GM10266 (cell line): ENCODE measurements at regions not wholly inside any gene's neighbourhood (a gene's known extent, or its start where the extent isn't known, plus 50 kb on each side); places are given as distances from the start of the nearest gene placed in this dataset.

Experiments
- DNase-seq: peaks from one replicate; pipeline ENCODE4 v3.0.0; 2012; ENCODE audit errors: extremely low spot score
- CTCF ChIP-seq: IDR thresholded peaks from 2 replicates; pipeline ENCODE4 v1.5.1; 2012; ENCODE audit warnings: mild to moderate bottlenecking, low read depth; ENCODE audit not compliant: control insufficient read depth, insufficient read depth; ENCODE audit errors: missing control alignments

DNA sequence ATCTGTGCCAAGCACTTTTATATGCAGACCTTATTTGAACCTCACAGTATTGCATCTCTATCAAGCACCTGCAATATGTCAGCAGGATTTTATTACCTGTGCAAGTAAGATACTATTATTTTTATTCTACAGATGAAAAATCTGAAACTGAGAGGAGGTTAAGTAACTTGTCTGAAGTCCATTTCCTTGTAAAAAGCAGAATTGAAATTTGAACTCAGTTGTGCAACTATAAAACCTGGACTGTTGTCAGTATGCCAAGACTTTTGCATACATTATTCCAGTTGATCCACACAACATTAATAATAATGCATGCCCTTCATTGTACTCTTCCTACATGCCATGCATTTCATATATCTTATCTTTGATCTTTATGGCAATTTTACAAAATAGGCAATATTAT is 82.2 kb upstream of the BRINP1 start:
- DNase-seq, result no peak
- TF ChIP-seq CTCF, result no peak

- TF ChIP-seq CTCF, result no peak
Observed at GRCh38 chr9:119443179-119443578, 73.9 kb upstream of the BRINP1 start.

DNA sequence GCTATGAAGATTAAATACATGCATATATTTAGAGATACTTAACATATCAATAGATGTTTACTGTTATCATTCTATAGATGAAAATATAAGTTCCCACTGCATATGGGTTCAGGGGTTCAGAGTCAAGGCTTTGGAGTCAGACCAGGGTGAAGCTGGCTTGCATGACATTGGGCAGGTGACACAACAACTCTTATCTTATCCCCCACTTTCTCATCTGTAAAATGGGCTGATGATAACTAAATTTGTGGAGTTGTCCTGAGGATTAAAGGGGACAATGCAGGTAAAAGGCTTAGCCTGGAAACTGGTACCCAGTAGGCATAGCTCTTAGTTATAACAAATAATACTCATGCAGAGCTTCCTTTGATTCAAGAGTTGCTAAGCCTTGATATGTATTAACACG is 72.6 kb upstream of the BRINP1 start:
- DNase-seq, result no peak
- no peak for TF ChIP-seq CTCF

More at GRCh38 chr9:119443179-119443578, 73.9 kb upstream of the BRINP1 start:
- no peak for DNase-seq

GRCh38 chr9:119441338-119441737 is 72.1 kb upstream of the BRINP1 start:
- no peak for DNase-seq
- TF ChIP-seq CTCF, result no peak

DNA sequence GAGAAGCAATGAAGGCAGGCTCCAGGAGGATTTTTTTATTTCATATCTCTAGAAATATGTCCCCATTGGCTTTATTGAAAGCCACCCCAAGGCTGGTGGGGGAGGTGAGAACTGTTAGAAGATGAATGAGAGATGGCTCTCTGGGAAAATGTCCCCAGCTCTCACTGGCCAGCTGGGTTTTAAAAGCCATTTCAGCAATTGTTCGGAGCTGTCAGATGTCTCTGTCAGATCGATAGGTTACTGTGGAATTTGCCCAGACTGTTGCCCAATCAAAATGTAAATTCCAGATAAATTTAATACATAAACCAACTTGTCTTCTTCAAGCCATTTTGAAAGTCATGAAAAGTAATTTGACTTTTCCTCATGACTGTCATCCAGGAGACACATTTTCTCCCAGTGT is 67.0 kb upstream of the BRINP1 start:
- TF ChIP-seq CTCF, result no peak
- DNase-seq, result no peak

DNA sequence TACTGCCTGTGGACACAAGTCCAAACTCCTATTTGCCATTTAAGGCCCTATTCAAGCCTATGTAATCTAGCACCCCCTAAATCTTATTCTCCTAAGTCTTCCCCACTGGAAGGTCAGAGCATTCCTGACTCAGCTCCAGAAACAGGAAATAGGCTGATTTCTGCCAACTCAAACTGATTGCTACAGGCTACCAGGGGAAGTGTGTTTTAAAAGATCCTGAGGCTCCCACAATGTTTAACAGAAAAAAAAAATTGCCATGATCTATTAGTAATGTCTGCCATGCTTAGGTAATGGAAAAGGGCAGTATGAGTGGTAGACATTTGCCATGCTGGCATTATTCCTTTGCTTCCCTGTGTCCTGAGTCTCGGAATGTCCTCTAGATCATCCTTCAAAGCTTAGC is 65.8 kb upstream of the BRINP1 start:
- no peak for TF ChIP-seq CTCF
- no peak for DNase-seq

- TF ChIP-seq CTCF, result no peak
- no peak for DNase-seq
Observed at GRCh38 chr9:119432428-119432827, 63.2 kb upstream of the BRINP1 start.

GRCh38 chr9:119429302-119429701 is 60.1 kb upstream of the BRINP1 start:
- no peak for DNase-seq
- TF ChIP-seq CTCF, result no peak
